Suprapubic skin (tissue), 3 donors: ENCODE measurements at regions not wholly inside any gene's neighbourhood (a gene's known extent, or its start where the extent isn't known, plus 50 kb on each side); places are given as distances from the start of the nearest gene placed in this dataset.

Source experiments
- CTCF ChIP-seq, 2 donors: fragments of 200-600 bp in 1 of 2; fragments of 450-650 bp in 1 of 2; sonication (generic) in 1 of 2; IDR thresholded peaks; one replicate each; pipeline ENCODE4 v1.5.1; 2016 to 2019; ENCODE audit warnings: antibody characterized with exemption in 2 of 2, mild to moderate bottlenecking in 1 of 2, moderate library complexity in 1 of 2
- POLR2A ChIP-seq, 2 donors: fragments of 450-650 bp; IDR thresholded peaks; one replicate each; pipeline ENCODE4 v1.6.1; 2017; ENCODE audit warnings: antibody characterized with exemption in 2 of 2, mild to moderate bottlenecking in 2 of 2, moderate library complexity in 2 of 2

- TF ChIP-seq CTCF (IDR thresholded peaks at IDR 0.05) (no peak), POLR2A (IDR thresholded peaks at IDR 0.05) (no peak)
Measured at GRCh38 chr16:63312346-63312745, 1276.1 kb upstream of the CDH8 start.
